Amniotic epithelial cell (primary cell): ENCODE measurements at regions not wholly inside any gene's neighbourhood (a gene's known extent, or its start where the extent isn't known, plus 50 kb on each side); places are given as distances from the start of the nearest gene placed in this dataset.

Experiments used
- DNase-seq: peaks from one replicate; pipeline ENCODE4 v3.0.0-alpha.2; 2010; ENCODE audit warnings: low read depth

DNA sequence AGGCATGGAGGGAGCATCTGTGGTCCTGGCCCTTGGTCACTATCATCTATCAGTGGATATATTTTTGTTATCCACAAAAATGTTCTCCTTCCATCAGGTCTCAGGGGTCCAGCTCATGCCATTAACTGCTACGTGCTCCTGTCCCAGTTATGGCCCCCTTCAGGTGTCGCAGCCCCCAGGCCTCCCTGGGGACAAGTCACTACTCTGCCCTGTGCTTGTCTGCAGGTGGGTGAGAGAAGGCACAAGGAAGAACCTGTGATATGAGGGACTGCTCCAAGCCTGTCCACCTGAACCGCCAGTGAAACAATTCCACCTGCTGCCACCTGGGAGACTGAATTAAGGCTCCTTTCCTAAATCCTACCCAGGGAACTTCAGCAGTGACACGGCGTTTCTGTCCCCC is 229.6 kb upstream of the ID2 start:
- DNase-seq, result no peak

DNA sequence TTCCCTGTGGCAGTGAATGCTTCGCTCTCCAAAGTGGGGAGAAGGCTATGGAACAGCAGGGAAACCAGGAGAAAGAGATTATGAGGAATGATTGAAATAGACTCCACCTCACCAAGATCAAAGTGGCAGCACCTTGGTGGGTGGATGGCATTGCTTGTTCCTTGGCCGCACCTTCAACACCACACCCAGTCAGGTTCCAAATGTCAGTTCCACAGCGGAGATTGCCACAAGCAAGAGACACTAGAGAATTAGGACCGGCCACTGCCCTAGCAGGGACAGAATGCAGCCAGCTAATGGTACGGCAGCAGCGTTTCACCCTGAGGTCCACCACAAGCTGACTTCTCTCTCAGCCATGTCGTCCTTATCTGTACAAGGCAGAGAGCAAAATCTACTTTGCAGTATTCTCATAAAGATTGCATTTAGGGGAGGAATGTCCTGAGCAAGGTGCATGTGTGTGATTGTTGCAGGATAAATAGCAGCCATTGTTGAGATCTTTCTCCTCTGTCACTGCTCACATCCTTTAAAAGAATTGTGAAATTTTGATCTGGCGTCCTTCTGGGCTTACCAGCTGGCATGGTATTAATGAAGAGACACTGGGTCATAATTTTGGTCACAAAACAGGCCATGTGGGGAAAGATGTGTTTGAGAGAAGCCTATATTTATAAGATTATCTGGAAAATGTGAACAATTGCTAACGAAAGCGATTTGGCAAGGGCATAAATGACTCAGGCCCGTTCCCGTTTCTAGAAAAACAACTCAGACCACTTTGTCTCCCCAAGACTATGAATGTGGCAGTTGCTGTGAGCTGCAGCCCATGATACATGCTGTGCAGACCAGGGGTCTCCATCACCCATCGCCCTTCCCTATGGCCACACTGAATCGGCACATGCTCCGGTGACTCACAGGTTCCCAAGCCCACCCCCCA is 228.6 kb upstream of the ID2 start:
- no peak for DNase-seq

DNA sequence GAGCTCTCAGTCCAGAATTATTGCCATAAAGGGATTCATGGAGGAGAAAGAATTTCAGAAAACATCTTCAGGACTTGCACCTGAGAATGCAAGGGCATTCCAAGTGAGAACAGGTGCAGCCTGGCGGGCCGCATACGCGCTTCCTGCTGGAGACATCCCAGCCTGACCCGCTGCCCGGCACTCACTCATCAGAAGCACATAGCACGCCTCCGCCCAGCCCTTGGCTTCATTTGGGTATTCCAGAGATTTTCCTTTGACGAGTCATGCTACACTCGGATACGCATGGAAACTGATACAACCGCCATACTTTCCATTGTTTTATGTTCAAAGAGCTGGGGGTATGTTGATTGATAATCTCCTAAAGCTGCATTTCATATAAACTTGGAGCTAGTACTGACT is 228.0 kb upstream of the ID2 start:
- DNase-seq, result no peak

DNA sequence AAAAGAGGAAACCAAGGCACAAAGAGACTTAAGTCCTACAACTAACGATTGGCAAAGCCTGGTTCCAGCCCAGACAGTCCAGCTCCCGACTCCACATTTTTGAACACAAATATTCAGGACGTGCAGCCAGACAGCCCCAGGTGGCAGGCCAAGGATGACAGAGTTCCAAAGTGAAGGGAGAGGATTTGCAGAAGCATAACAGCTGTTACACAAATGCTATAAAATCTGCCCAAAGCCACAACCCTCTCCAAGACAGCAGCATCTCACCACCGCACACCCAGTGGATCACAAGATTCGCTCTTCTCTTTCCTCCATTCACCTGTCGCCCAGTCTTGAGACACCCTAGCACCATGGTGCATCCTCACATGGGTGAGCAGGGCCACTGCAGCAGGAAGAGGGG is 227.1 kb upstream of the ID2 start:
- DNase-seq, result no peak

DNA sequence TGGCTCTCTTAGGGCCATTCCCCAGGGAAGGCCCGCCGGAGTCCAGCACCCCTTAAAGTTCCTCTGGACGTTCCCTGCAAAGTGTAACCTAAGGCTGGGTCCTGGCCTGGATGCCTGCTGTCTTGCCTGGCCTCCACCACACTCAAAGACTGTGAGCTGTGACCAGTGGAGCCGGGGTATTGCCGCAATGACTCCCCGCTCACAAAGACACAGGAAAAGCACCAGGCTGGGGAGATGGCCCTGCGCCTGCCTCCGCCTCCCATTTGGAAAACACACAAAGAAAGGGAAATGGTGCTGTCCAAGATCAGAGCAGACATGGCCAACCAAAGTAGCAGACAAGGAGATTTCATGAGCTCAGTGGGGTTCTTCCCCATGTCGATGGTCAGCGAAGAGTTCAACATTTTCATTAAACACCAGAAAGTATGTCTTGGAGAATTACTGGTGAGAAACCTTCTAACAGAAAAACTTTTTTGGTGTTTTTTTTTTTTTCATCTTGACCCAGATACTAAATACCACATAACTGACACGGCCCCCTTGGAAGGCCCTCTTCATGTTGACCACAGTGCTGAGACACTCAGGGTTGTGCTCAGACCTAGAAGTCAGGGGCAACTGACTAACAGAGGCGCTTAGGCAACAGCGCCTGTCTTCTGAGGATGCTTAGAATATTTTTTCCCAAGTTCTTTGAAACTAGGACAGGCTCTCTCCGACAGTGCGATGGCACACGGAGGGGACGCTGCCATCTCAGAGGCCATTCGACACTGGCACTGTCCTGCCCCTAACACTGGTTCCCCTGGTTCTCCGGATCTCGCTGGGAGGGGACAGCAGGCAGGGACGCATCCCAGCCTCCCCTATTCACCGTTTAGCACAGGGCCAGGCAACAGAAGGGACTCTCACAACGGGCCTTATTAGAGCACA is 226.4 kb upstream of the ID2 start:
- DNase-seq, result no peak

DNA sequence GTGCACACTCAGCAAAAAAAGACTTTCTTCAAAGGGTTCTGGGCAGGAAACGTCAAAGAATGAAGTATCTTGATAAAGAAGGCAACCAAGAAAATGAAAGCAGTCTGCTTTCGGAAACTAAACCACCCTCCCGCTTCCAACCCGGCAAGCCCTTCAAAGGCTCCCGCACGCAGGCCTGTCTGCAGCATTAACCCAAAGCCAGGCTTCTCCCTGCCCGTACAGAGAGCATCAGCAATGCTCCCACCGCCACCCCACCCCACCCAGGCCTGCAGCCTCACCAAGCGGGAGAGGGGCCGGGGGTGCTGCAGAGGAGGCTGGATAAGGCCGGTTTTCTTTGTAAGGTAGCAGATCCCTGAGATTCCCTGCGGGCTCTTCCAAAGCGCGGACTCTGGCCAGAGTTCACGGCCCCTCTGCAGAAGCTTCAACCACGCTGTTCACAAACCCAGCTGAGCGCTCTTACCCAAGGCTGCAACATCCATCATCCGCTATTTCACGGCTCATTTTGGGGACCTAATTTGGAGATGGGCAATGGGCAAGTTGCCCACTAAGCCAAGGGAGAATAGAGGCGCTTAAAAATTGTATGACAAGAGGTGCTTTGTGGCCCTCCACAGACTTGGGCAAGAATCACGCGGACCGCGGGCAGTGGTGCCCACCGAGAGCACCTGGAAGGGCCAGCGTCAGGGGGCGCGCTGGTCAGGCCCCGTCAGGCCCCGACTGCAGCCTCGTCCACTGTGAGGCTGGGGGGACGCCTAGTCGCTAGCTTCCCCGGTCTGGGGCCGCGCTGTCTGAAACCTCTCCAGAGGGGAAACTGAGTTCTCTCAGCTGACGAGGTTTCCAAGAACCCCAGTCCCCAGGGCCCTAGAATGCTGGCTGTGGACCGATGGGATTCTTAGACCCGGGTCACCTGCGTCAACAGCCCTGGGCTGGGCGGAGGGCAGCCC is 225.4 kb upstream of the ID2 start:
- no peak for DNase-seq

DNA sequence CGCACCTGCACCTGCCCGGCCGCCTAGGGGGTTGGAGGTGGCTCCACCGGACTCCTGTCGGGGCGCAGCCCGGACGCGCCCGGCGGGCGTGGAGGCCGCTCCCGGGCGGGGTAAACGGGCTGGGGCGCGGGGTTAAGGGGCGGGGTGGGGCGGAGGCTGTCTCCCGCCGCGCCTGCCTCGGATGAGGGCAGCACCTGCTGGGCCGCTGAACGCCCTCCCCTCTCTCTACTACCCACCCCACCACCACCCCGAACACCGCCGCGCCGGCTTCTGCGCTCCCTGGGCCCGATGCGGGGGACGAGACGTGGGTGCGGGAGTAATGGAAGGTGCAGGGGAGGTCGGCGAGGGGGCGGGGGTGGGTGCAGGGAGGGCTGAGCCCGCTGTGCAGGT is 224.8 kb upstream of the ID2 start:
- no peak for DNase-seq

DNA sequence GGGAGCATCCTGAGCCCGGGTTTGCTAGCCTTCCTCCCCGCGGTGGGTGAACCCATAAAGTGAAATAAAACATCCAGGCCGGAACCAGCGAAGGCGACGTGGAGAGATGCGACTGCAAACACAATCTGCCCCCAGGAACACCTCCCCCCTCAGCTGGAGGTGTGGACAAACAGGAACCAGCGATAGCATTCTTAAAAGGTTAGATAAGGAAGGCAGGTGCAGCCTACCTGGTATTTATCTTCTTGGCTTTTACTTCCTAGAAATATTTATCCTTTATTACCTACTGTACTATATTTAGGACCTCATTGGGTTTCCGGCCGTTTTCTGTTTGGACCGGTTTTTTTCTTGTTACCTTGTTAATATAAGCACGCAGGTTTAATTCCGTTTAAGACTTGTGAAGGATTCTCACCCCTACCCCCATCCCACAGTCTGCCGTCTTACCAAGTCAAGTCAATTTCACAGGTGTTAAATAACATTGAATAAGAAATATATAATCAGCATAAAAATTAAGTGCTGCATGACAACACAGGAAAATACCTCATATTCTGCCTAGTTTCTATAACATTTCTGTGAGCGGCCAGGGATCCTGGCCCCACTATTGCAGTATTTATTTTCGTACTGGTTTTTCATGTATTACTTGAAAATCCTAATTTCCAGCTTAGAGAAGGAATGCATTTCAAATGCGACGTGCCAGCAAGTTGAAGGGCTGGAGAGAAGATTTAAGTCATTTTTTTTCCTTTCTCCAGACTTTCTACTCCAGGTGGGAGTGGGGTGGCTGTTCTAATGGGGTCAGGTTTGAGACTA is 224.0 kb upstream of the ID2 start:
- DNase-seq, result no peak

DNA sequence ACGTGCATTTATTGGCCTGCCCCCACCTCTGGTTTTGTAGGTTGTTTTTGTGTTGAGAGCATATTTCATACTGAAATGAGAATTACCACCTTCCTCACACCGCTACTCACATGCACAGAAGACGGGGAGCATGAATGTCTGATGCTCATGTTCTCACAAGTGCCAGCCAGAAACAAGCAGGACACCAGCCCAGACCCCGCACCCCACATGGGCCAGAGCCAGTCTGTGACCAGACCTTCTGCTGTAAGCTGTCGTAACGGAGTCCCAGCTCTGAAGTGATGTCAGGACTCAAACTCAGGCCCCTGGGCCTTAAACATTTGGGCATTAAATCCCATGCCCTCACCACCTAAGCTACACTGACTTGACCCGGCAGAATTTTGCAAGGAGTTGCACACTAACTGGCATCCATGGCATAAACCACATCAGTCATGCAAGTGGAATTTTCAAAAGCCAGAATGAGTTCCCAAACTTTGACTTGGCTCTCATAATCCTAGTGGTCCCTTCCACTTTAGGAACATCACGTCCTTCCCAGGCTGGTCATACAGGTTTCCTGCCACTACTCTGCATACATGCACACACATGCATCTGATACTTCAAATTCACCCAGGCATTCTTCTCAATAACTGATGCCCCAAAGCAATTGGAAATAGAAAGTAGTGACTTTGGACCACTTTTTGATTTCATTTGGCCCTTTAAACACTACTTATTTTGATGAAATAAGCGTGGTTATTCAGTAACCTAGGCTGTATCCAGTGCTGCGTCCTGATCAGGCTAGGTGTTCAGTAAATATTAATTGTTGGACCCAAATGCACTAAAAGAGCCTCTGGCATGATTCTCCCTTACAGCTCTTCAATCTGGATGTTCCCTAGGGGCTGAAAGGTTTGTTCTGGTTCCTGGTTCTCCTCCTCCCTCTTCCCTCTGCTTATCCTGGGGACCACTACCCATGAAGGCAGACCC is 223.1 kb upstream of the ID2 start:
- no peak for DNase-seq

DNA sequence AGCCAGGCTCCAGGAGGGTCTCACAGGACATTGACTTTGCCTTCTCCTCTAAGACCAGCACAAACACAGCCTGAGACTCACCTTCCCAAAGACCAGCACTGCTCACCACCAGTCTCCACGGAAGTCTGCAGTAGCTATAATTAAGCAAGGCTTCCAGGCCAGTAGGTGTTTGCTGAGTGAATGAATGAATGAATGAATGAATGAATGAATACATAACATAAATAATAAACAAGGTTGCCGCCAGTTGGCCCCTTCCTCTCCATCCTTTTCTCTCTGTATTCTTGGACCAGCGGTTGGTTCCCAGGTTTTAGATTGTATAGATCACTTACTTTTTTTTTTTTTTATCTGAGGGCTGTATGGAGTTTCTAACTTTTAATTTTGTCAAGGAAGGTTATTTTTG is 222.4 kb upstream of the ID2 start:
- DNase-seq, result no peak

DNA sequence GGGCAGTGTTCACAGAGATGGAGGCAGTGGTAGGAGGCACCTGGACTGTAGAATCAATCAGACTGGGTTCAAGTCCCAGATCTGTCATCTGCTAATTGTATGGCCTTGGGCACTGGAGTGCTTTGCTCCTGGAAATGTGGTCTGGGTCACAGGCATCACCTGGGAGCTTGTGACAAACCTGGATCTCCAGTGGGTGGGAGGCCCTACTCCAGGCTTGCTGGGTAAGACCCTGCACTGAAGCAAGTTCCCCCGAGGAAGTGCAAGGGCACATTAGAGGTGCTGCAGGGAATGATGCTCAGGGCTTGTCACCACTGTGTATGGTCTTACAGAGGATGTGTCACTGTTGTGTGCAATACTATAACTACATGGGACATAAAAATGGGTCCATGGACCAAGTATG is 220.5 kb upstream of the ID2 start:
- DNase-seq, result no peak

DNA sequence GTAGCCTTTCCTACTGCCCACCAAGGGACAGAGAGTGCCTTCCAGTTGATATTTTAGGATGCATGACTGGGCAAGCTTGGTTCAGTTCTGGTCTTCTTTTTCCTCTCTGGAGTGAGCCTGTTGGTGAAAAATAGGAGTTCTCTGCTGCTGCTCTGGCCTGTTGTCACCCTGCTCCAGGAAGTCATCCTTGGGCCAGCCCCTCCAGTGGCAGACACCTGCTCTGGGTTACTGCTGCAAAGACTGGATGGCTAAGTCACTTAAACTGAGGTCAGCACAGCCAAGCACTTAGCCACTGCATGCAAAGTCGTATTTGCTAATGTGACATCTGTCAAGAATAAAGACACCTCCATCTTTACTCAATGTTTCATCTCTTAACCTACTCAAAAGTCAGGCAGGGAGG is 219.6 kb upstream of the ID2 start:
- DNase-seq, result no peak

DNA sequence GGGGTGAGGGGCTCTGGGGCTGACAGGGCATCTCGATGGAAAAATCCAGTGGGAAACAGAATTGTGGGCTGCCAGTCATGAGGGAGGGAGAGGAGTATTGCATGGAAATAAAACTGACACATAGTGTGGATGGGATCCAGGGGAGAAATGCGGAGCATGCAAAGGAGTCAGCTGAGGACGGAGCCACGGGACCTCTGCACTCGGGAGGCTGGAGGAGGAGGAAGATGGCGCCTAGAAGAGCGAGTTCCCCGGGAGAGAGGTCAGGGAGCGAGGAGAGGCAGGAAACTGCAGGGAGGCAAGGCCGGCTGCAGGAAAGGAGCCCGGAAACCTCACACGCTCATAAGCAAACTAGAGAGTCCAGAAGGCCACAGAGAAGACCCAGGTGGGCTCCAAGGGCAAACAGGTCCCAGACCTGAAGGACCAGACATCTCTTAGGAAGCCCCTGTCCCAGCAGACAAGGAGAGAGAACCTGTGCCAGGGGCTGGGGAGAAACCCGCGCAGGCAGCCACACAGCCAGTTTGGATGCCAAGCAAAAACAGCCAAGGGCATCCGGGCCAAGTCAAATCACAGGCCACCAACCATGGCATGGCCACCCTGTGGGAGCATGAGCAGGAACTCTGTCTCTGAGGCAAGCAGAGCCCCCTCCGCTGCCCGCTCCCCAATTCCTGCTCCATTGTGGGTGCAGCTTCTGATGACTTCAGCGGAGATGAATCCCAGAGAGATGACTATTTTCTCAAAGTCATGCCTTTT is 218.8 kb upstream of the ID2 start:
- DNase-seq, result no peak

DNA sequence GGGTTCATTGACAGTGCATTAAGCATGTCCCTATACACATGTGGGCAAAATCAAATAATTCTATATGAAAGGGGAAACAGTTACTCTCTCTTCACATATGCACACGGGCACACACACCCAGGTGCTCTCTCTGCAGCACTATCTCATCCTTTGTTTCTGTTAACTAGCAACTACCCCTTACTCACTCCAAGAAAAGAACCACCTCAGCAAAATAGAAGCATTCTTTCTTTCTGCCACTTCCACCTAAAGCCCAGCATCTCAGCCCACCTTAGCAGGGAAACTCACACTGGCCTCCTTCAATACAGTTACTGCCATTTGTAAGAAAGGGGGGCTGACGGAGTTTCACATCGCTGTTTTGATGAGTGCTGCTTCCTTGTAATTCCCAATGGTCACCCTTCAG is 216.3 kb upstream of the ID2 start:
- no peak for DNase-seq

DNA sequence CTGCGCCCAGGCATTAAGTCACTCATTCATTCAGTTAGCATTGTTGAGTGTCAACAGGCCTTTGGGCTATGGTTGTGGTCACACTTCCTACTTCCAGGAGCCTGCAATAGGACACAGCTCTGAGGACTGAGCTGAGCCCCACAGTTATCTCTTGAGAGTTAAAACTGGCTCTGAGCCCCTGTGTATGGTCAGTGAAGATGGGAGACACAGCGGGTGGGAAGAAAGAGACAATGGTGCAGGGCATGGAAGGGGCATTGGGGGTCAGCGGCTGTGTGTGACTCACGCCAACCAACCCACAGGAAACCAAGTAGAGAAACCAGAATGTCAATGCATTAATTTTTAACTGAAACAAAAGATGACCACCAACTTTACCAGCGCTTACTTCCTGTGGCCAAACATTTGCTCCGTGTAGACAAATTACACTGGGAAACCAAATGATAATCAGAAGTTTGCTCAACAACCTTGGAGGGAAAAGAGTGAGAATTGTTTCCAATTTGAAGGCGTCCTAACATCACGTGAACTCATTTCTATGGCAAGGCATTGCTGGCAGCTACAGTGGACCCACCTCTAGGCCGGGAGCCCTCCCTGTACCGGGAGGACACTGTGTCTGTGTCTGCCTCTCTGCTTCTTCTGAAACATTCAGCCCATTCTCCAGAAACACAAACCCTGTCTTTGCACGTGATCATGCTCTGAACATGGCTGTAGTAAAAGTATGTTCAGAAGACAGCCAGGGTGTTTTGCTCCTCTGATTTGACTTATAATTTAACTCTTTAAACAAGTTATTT is 212.0 kb upstream of the ID2 start:
- DNase-seq, result no peak

DNA sequence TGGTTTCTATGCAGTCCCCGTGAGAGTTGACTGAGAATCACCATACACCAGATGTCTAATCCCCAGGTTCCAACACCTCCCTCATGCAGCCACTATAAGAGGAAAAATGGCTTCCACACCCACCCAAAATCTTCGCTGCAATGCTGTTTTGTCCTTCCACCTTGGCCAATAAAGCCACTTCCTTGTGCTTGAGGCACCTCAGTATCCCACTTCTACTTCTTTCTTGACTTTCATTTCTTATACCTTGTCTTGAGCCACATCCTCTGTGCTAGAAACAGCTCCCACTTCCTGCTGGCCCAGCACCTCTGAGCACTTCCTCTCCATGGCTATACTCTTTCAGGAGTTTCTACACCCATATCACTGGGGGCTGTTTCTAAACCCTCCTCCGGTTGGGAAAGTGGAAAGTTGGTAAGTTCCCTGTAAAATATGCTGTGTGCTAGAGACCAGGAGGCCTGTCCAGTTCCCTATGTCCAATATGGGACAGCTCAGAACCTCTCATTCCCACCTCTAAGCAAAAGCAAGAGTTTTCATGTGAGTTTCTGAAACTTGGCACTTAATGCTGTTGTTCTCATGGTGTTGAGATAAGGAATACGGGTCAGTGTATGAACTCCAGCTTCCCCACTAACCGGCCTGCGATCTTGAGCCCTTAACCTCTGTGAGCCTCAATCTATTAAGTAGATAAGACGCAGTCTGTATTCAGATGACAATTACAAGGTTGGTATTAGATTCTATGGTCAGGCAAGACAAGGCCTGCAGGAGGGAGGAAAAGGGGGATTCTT is 209.1 kb upstream of the ID2 start:
- DNase-seq, result no peak

DNA sequence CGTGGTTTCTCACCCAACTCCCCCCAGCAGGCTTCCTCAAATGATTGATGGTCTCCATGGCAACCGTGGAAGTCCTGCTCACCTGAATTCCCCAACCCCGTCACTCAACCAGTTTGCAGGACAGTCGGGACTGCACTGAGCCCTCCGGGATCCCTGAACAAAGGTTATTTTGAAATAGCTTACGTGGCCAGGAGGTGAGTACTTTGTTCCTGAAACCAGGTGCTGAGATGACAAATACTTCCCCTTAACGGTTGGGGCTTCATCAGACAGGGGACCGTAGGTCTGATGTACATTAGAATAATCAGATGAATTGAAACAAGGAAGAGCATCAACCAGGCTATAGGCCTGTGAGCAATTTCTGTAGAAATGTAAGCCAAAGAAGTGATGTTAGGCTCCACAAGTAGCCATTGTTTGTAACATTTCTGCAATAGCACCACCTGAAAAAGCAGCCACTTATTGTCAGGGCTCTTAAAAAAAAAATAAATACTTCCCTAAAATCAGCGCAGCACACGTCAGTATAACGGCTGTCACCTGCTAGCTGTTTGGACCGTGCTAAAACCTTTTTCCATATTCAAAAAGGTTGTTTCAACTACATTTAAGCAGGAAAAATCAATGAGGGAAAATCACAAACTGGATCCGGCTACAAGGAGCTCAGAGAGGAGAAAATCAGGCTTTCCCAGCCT is 206.4 kb upstream of the ID2 start:
- DNase-seq, result no peak
